ENCODE measurements at regions not wholly inside any gene's neighbourhood (a gene's known extent, or its start where the extent isn't known, plus 50 kb on each side); places are given as distances from the start of the nearest gene placed in this dataset.
A peak's percentile ranks its signal among the peaks of the same experiment; 100 is the strongest.
"Not testable (repeated sequence)": the region's sequence is repeated elsewhere in the genome, so short reads cannot be mapped to it uniquely, and the experiment has no call there.

- Mint-ChIP-seq H3K27me3 (ENCODE audit: unreplicated experiment) (no peaks in the 10 kb centered on the region), H3K9me3 (ENCODE audit: unreplicated experiment) (no peaks in the 10 kb centered on the region), H3K4me3 (ENCODE audit: unreplicated experiment) (no peak overlapping the region), H3K36me3 (ENCODE audit: unreplicated experiment) (no peaks in the 10 kb centered on the region), H3K27ac (ENCODE audit: unreplicated experiment) (no peak overlapping the region), H3K4me1 (ENCODE audit: unreplicated experiment) (no peaks in the 10 kb centered on the region)
- DNase-seq (ENCODE audit: extremely low spot score, unreplicated experiment): no peak
- no peak for TF ChIP-seq CTCF (IDR thresholded peaks at IDR 0.05)
These were observed 172.7 kb upstream of the MARCKS start for GRCh38 chr6:113684382-113684901.

- no peaks in the 10 kb centered on the region for H3K36me3 Mint-ChIP-seq (ENCODE audit: unreplicated experiment)
- no peaks in the 10 kb centered on the region for H3K9me3 Mint-ChIP-seq (ENCODE audit: unreplicated experiment)
- H3K4me1 Mint-ChIP-seq (ENCODE audit: unreplicated experiment): peaks cover 12% of the 10 kb centered on the region
- no peak overlapping the region for H3K27ac Mint-ChIP-seq (ENCODE audit: unreplicated experiment)
- H3K4me3 Mint-ChIP-seq (ENCODE audit: unreplicated experiment): no peak overlapping the region
- DNase-seq (ENCODE audit: extremely low spot score, unreplicated experiment): no peak
- H3K27me3 Mint-ChIP-seq (ENCODE audit: unreplicated experiment): no peaks in the 10 kb centered on the region
- no peak for TF ChIP-seq CTCF (IDR thresholded peaks at IDR 0.05)
These were observed 171.1 kb upstream of the MARCKS start for GRCh38 chr6:113686049-113686448.

GRCh38 chr6:113689620-113690019 lies 167.5 kb upstream of the MARCKS start:
- not testable (repeated sequence) for H3K4me3 Mint-ChIP-seq (ENCODE audit: unreplicated experiment); DNase-seq (ENCODE audit: extremely low spot score, unreplicated experiment); H3K36me3 Mint-ChIP-seq (ENCODE audit: unreplicated experiment); H3K9me3 Mint-ChIP-seq (ENCODE audit: unreplicated experiment); H3K27me3 Mint-ChIP-seq (ENCODE audit: unreplicated experiment); H3K27ac Mint-ChIP-seq (ENCODE audit: unreplicated experiment)
- peaks cover 19% of the 10 kb centered on the region for H3K4me1 Mint-ChIP-seq (ENCODE audit: unreplicated experiment)

- peak overlapping the region; percentile 5 for H3K27ac Mint-ChIP-seq (ENCODE audit: unreplicated experiment)
These were observed 166.6 kb upstream of the MARCKS start for GRCh38 chr6:113690281-113691259.

GRCh38 chr6:113691260-113691656 lies 165.9 kb upstream of the MARCKS start:
- TF ChIP-seq CTCF (IDR thresholded peaks at IDR 0.05): no peak
- peaks cover 30% of the 10 kb centered on the region for H3K4me1 Mint-ChIP-seq (ENCODE audit: unreplicated experiment)
- no peak overlapping the region for H3K4me3 Mint-ChIP-seq (ENCODE audit: unreplicated experiment)
- no peaks in the 10 kb centered on the region for H3K27me3 Mint-ChIP-seq (ENCODE audit: unreplicated experiment)
- no peaks in the 10 kb centered on the region for H3K36me3 Mint-ChIP-seq (ENCODE audit: unreplicated experiment)
- H3K27ac Mint-ChIP-seq (ENCODE audit: unreplicated experiment): no peak overlapping the region
- DNase-seq (ENCODE audit: extremely low spot score, unreplicated experiment): no peak
- H3K9me3 Mint-ChIP-seq (ENCODE audit: unreplicated experiment): no peaks in the 10 kb centered on the region

More at GRCh38 chr6:113690281-113691259, 166.6 kb upstream of the MARCKS start:
- H3K27me3 Mint-ChIP-seq (ENCODE audit: unreplicated experiment): no peaks in the 10 kb centered on the region
- peaks cover 24% of the 10 kb centered on the region for H3K4me1 Mint-ChIP-seq (ENCODE audit: unreplicated experiment)
- no peak overlapping the region for H3K4me3 Mint-ChIP-seq (ENCODE audit: unreplicated experiment)
- H3K36me3 Mint-ChIP-seq (ENCODE audit: unreplicated experiment): no peaks in the 10 kb centered on the region
- no peaks in the 10 kb centered on the region for H3K9me3 Mint-ChIP-seq (ENCODE audit: unreplicated experiment)
- no peak for DNase-seq (ENCODE audit: extremely low spot score, unreplicated experiment)
- no peak for TF ChIP-seq CTCF (IDR thresholded peaks at IDR 0.05)

Measured in osteocyte (in vitro differentiated cells).